ENCODE measurements at regions not wholly inside any gene's neighbourhood (a gene's known extent, or its start where the extent isn't known, plus 50 kb on each side); places are given as distances from the start of the nearest gene placed in this dataset.

GRCh38 chr3:144865948-144866347 lies 894.3 kb downstream of the DIPK2A start:
- TF ChIP-seq NFRKB (IDR thresholded peaks at IDR 0.05): no peak
- TF ChIP-seq ZNF384 (IDR thresholded peaks at IDR 0.05): no peak
- TF ChIP-seq BHLHE40 (IDR thresholded peaks at IDR 0.05; ENCODE audit: borderline replicate concordance): no peak
- TF ChIP-seq SP1 (IDR thresholded peaks at IDR 0.05): no peak
- no peak for TF ChIP-seq SUZ12 (IDR thresholded peaks at IDR 0.05)
